ENCODE measurements at regions not wholly inside any gene's neighbourhood (a gene's known extent, or its start where the extent isn't known, plus 50 kb on each side); places are given as distances from the start of the nearest gene placed in this dataset.
"Not testable (repeated sequence)": the region's sequence is repeated elsewhere in the genome, so short reads cannot be mapped to it uniquely, and the experiment has no call there.

GRCh38 chr19:30804751-30805150, 432.6 kb downstream of the ZNF536 start:
- Histone ChIP-seq H3K4me2 (no peak overlapping the region), H3K4me3 (no peak overlapping the region), H3K4me1 (no peaks in the 10 kb centered on the region), H3K27ac (no peak overlapping the region), H3K9me3 (peaks cover 16% of the 10 kb centered on the region)
- WGBS (ENCODE audit: missing lambda C conversion rate): 25% methylated on average over 5 of the region's 5 CpGs
- no peak for TF ChIP-seq CHD2 (IDR thresholded peaks at IDR 0.05; ENCODE audit: low read length, partially characterized antibody)
- no peak for TF ChIP-seq SMC3 (IDR thresholded peaks at IDR 0.05)
- TF ChIP-seq ZFP36 (IDR thresholded peaks at IDR 0.05; ENCODE audit: borderline replicate concordance, partially characterized antibody): no peak
- TF ChIP-seq HDAC2 (IDR thresholded peaks at IDR 0.05): no peak
- no peak for TF ChIP-seq HOXB13 (CRISPR knock-in tag; IDR thresholded peaks at IDR 0.05; ENCODE audit: low read depth)
- TF ChIP-seq JUNB (IDR thresholded peaks at IDR 0.05): no peak
- no peak for TF ChIP-seq TP53 (CRISPR knock-in tag; IDR thresholded peaks at IDR 0.05)
- no peak for TF ChIP-seq CTCF (IDR thresholded peaks at IDR 0.05)
- no peak for TF ChIP-seq E2F6 (IDR thresholded peaks at IDR 0.05; ENCODE audit: borderline replicate concordance, low read depth)
- TF ChIP-seq, protein P1, sequence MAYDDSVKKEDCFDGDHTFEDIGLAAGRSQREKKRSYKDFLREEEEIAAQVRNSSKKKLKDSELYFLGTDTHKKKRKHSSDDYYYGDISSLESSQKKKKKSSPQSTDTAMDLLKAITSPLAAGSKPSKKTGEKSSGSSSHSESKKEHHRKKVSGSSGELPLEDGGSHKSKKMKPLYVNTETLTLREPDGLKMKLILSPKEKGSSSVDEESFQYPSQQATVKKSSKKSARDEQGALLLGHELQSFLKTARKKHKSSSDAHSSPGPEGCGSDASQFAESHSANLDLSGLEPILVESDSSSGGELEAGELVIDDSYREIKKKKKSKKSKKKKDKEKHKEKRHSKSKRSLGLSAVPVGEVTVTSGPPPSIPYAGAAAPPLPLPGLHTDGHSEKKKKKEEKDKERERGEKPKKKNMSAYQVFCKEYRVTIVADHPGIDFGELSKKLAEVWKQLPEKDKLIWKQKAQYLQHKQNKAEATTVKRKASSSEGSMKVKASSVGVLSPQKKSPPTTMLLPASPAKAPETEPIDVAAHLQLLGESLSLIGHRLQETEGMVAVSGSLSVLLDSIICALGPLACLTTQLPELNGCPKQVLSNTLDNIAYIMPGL (CRISPR knock-in tag; IDR thresholded peaks at IDR 0.05; ENCODE audit: borderline replicate concordance): no peak
- no peak for TF ChIP-seq HOXB5 (CRISPR knock-in tag; IDR thresholded peaks at IDR 0.05)
- no peak for TF ChIP-seq ZSCAN20 (CRISPR knock-in tag; IDR thresholded peaks at IDR 0.05)
- no peak for TF ChIP-seq RARB (CRISPR knock-in tag; IDR thresholded peaks at IDR 0.05)
- TF ChIP-seq, protein P2, sequence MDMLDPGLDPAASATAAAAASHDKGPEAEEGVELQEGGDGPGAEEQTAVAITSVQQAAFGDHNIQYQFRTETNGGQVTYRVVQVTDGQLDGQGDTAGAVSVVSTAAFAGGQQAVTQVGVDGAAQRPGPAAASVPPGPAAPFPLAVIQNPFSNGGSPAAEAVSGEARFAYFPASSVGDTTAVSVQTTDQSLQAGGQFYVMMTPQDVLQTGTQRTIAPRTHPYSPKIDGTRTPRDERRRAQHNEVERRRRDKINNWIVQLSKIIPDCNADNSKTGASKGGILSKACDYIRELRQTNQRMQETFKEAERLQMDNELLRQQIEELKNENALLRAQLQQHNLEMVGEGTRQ (IDR thresholded peaks at IDR 0.05): no peak
- no peak for TF ChIP-seq NR3C1 (IDR thresholded peaks at IDR 0.05)
- TF ChIP-seq PHF8 (IDR thresholded peaks at IDR 0.05; ENCODE audit: borderline replicate concordance, low read depth): no peak
- TF ChIP-seq KDM1A (IDR thresholded peaks at IDR 0.05; ENCODE audit: low read depth): no peak
- TF ChIP-seq, protein P3, sequence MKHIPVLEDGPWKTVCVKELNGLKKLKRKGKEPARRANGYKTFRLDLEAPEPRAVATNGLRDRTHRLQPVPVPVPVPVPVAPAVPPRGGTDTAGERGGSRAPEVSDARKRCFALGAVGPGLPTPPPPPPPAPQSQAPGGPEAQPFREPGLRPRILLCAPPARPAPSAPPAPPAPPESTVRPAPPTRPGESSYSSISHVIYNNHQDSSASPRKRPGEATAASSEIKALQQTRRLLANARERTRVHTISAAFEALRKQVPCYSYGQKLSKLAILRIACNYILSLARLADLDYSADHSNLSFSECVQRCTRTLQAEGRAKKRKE (CRISPR knock-in tag; IDR thresholded peaks at IDR 0.05; ENCODE audit: low read depth): no peak
- no peak for TF ChIP-seq RAD21 (conservative IDR thresholded peaks at IDR 0.05 in 1 of 2, IDR thresholded peaks at IDR 0.05 in 1 of 2)
- TF ChIP-seq ZNF302 (CRISPR knock-in tag; IDR thresholded peaks at IDR 0.05): no peak
- ChIA-PET POLR2A (no interaction called here), CTCF (interaction anchor here (1.0 kb wide), 3 partner anchors 8 to 122 kb away, joined by 3 read pairs; no protein-coding TSS in a partner anchor)
- FAIRE-seq (no peak), ATAC-seq (no peak), DNase-seq (ENCODE audit: low read depth in 1 of 2, low spot score in 1 of 2) (no peak)

DNA sequence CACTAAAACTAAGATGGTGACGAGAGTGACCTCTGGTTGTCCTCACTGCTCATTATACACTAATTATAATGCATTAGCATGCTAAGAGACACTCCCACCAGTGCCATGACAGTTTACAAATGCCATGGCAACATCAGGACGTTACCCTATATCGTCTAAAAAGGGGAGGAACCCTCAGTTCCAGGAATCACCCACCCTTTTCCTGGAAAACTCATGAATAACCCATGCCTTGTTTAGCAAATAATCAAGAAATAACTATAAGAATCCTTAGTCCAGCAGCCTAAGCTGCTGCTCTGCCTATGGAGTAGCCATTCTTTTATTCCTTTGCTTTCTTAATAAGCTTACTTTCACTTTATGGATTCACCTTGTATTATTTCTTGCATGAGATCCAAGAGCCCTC, 432.1 kb downstream of the ZNF536 start:
- H3K4me3 ChIP-seq; FAIRE-seq; H3K27ac ChIP-seq; ATAC-seq; H3K4me2 ChIP-seq; H3K4me1 ChIP-seq; DNase-seq (ENCODE audit: low read depth in 1 of 2, low spot score in 1 of 2); POLR2A ChIA-PET: not testable (repeated sequence)
- CTCF ChIA-PET: interaction anchor here (1.0 to 1.6 kb wide), 4 partner anchors 8 to 121 kb away, joined by 3 to 4 read pairs (median 3); no protein-coding TSS in a partner anchor
- H3K9me3 ChIP-seq: peaks cover 16% of the 10 kb centered on the region
- WGBS (ENCODE audit: missing lambda C conversion rate): 1% methylated on average over 3 of the region's 3 CpGs
